ACHN (cell line): ENCODE measurements at regions not wholly inside any gene's neighbourhood (a gene's known extent, or its start where the extent isn't known, plus 50 kb on each side); places are given as distances from the start of the nearest gene placed in this dataset.
"Not testable (repeated sequence)": the region's sequence is repeated elsewhere in the genome, so short reads cannot be mapped to it uniquely, and the experiment has no call there.

Source experiments
- DNase-seq: peaks from one replicate; pipeline ENCODE4 v3.0.0-alpha.2; 2015
- in situ Hi-C: cut with HindIII; loops from 2 replicates; pipeline ENCODE4 v1.10.0; 2017; ENCODE audit warnings: low sequenced_read_pairs, low pct_ligation_motif_present, low pct_unique_long_range_greater_than_20kb

DNA sequence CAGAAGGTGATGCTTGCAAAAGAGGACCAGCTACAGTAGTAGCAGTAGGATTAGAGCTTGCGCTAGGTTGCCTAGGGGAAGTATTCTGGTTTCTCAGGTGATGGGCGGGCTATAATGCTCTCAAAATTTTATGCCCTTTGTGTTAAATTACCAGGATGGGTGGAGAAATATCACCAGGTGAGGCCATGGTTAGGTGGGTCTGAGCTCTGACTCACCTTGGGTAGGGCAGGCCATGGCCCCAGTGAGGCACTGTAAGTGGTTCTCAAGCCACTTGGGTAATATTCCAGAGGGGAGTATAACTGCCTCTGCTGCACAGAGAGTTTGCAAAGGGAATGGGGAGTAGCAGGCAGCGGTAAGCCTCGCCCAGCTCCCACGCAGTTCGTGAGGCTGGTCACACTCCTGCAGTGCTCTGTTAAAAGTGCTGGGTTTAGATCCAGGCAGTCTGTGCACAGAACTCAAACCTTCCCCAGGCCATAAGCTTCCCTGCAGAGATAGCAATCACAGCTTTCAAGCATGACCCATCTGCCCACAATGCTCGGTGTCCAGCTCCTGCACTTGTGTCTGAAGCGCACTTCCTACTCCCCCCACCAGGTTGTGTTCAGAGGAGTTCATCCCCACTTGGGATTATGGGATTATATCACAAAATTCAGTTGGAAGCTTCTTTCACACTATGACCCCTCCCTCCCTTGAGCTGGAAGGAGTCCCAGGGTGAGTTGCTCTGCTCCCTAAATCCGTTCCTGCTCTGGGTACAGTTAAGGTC lies 575.0 kb downstream of the CHSY3 start:
- in situ Hi-C loops: no loop called here
- no peak for DNase-seq

GRCh38 chr5:130476325-130476724 lies 572.1 kb downstream of the CHSY3 start:
- in situ Hi-C loops: no loop called here
- no peak for DNase-seq

DNA sequence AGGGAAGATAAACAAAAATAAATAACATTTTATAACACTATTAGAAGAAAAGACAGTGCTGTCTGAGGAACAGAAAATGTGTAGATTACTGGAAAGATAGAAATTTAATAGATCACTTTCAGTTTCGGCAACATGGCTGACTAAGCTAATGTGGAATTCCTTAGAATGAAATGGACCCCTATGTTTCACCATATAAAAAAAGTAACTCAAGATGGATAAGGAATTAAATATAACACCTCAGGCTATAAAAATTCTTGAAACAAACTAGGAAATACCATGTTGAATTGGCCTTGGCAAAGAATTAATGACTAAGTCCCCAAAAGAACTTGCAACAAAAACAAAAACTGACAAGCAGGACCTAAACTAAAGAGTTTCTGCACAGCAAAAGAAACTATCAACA lies 558.3 kb downstream of the CHSY3 start:
- no peak for DNase-seq
- in situ Hi-C loops: no loop called here

DNA sequence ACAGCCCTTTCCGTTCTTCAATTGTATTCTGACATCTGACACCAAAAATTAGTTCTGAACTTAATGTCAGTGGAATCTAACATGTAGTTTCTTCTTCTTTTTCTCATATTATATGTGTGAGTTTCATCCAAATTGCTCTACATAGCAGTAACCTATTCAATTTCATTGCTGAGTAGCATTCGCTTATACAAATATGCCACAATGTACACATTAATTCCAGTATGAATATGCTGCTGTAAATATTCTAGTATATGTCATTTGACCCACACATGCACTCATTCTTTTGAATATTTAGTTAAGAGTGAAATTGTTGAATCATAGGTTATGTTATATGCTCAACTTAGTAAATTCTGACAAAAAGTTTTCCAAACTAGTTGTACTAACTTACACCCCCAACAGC lies 550.9 kb downstream of the CHSY3 start:
- in situ Hi-C loops: no loop called here
- DNase-seq: no peak

DNA sequence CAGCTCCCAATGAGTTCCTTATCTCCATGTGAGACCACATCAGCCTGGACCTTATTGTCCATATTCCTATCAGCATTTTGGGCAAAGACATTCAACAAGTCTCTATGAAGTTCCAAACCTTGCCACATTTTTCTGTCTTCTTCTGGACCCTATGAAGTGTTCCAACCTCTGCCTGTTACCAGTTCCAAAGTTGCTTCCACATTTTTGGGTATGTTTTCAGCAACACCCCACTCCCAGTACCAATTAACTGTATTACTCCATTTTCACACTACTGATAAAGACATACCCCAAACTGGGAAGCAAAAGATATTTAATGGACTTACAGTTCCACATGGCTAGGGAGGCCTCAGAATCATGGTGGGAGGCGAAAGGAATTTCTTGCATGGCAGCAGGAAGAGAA lies 548.5 kb downstream of the CHSY3 start:
- no peak for DNase-seq
- in situ Hi-C loops: no loop called here

DNA sequence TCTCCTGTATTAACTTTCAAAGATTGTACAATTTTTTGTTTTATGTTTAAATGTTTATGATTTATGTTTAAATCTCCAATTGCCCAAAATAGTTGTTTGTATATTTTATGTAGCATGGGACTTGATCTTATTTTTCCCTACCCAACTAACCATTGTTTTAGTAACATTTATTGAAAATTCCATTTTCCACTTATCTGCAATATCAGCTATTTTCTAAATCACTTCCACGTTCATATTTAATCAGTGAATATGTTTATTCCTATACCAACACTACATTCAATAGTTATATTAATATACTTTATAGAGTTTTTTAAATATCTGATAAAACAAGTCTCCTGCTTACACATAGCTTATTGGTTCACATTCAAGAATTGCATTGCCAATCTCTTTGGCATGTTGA lies 532.2 kb downstream of the CHSY3 start:
- no peak for DNase-seq
- in situ Hi-C loops: no loop called here

DNA sequence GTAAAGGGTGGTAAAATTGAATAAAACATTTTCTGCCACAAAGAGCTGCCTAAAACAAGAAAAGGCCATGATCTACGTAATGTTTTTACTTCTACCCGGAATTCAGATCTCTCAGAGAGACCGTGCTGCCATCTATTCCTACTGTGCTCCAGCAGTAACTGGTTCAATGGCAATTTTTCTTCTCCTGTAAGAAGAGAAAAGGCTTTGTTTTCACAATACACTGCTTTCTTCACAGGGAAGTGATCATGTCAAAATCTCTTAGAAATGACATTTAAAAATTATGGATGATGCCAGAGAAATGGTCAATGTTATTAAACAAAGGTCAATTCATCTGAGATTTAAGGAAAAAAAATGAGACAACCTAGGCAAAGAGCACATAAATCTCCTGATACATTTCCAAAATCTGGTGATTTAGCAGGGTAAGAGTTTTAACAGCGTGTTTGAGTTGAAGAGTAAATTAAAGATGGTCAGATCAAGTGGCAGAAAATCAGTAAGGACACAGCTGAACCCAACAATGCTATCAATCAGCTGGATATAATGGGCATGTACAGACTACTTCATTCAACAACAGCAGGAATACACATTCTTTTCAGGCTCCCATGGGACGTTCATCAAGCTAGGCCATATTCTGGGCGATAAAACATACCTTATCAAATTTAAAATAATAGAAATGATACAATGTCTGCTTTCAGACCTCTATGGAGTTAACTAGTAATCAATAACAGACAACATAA lies 523.1 kb downstream of the CHSY3 start:
- DNase-seq: no peak
- in situ Hi-C loops: no loop called here

GRCh38 chr5:130425424-130425823 lies 521.2 kb downstream of the CHSY3 start:
- in situ Hi-C loops: no loop called here
- no peak for DNase-seq

DNA sequence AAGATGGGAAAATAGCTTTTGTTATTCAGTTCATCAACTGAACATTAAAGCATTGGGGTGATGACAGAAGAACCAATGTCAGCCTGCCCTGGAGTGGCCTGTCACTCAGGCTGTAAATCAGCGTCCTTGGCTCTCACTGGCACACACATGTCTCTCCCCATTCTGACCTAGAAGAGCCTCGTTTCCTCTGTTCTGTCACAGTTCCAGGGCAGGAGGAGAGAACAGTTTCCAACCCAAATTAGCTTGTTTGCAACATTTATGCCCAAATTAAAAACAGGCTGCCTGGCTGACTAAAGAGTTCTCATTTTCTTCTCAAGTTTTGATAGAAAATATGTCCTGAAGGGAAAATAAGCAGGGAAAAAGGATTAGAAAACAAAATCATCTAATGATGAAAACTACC lies 520.1 kb downstream of the CHSY3 start:
- in situ Hi-C loops: no loop called here
- DNase-seq: no peak

DNA sequence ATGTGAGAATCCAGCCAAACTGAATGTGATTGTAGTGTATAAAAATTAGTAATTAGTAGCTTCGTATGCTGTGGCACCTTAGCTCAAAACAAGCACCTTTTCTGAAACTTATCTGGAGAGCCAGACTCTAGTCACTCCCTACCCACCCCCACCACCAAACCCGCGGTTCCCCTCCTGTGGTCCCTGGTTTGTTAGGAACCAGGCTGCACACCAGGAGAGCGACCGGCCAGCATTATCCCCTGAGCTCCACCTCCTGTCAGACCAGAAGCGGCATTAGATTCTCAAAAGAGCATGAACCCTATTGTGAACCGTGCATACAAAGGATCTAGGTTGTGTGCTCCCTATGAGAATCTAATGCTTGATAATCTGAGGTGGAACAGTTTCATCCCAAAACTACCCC lies 498.6 kb downstream of the CHSY3 start:
- in situ Hi-C loops: no loop called here
- DNase-seq: no peak

DNA sequence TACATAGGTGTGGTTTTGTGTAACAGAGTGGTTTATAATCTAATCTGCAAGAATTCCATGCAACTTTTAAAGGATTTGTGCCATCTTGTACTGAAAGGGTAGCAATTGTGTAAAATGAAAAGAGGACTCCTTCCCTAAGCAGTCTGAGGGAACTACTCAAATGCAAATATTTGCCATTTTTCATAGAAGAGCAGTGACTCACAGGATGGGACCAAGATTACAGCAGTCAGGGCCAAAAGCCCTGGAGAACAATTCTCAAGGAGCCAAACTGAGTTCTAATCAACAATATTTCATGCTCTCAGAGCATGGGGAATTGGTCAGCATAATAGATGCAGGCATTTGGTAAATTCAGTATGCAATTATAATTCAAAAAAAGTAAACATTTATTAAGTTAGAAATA lies 495.8 kb downstream of the CHSY3 start:
- DNase-seq: no peak
- in situ Hi-C loops: no loop called here

GRCh38 chr5:130398825-130399224 lies 494.6 kb downstream of the CHSY3 start:
- in situ Hi-C loops: no loop called here

GRCh38 chr5:130397727-130398126 lies 493.5 kb downstream of the CHSY3 start:
- in situ Hi-C loops: not testable (repeated sequence)

More at GRCh38 chr5:130398825-130399224, 494.6 kb downstream of the CHSY3 start:
- DNase-seq: no peak

GRCh38 chr5:130397132-130397531 lies 492.9 kb downstream of the CHSY3 start:
- in situ Hi-C loops: no loop called here

More at GRCh38 chr5:130397727-130398126, 493.5 kb downstream of the CHSY3 start:
- DNase-seq: not testable (repeated sequence)

DNA sequence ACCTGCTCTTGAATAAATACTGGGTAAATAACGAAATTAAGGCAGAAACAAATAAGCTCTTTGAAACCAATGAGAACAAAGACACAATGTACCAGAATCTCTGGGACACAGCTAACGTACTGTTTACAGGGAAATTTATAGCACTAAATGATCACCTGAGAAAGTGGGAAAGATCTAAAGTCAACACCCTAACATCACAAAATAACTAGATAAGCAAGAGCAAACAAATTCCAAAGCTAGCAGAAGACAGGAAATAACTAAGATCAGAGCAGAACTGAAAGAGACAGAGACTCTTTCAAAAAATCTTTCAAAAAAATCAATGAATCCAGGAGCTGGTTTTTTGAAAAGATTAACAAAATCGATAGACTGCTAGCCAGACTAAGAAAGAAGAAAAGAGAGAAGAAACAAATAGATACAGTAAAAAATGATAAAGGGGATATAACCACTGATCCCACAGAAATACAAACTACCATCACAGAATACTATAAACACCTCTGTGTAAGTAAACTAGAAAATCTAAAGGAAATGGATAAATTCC lies 487.5 kb downstream of the CHSY3 start:
- in situ Hi-C loops, DNase-seq: not testable (repeated sequence)

More at GRCh38 chr5:130397132-130397531, 492.9 kb downstream of the CHSY3 start:
- DNase-seq: no peak

GRCh38 chr5:130386155-130386554 lies 481.9 kb downstream of the CHSY3 start:
- in situ Hi-C loops: no loop called here
- no peak for DNase-seq

DNA sequence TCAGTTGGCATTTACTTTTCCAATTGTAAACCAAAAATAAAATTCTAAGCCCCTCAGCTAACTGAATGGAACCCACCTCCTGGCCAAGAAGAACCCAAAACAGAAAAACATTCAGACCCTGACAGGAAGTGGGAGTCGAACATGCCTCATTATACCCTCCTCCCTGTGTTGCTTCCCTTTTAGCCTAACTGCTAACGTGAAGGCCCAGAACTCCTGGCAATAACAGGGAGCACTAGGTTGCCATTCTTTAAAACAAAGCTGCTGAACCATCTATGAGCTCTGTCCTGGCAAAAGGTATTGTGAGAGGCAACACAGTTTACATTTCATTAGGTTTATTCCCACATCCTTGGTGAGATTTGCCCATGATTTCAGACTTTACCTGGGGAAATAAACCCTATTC lies 481.4 kb downstream of the CHSY3 start:
- in situ Hi-C loops: no loop called here
- no peak for DNase-seq

DNA sequence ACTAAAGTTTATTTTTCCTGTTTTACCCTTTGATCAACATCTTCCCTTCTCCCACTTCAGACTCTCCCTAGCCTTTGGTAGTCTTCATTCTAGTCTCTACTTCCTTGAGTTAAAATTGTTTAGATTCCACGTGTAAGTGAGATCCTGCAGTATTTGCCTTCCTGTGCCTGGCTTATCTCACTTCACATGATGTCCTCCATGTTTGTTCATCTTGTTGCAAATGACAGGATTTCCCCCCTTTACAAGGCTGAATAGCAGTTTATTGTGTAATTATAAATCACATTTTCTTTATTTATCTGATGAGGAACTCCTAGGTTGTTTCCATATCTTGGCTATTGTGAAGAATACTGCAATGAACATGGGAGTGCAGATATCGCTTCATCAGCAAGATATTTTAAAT lies 461.7 kb downstream of the CHSY3 start:
- no peak for DNase-seq
- in situ Hi-C loops: no loop called here

DNA sequence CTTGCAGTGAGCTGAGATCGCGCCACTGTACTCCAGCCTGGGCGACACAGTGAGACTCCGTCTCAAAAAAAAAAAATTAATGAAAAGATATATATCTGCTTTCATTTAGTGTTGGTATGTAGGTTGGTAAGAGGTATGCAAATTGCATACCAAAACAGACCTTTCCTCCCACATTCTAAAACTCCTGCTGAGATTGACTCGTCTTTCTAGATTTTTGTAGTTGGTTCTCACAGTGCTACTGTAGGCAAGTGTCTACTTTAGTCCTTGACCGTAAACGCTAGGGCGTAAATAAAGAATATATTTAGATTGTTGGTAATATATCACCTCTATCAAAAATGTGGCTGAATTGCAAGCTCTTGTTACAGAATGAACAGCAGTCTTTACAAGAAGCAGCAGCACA lies 445.9 kb downstream of the CHSY3 start:
- DNase-seq: no peak
- in situ Hi-C loops: no loop called here
